Occipital lobe (tissue), 2 donors: ENCODE measurements at regions not wholly inside any gene's neighbourhood (a gene's known extent, or its start where the extent isn't known, plus 50 kb on each side); places are given as distances from the start of the nearest gene placed in this dataset. TPM values are rescaled to one million over a fixed set of nuclear protein-coding genes. Genes with fewer than 3 reads are reported as not detected.
"Not testable (repeated sequence)": the region's sequence is repeated elsewhere in the genome, so short reads cannot be mapped to it uniquely, and the experiment has no call there.

ENCODE experiments used
- DNase-seq: peaks from one replicate; lab custom pipeline; 2025; lab: John Stamatoyannopoulos, UW
- small RNA-seq: library from RNA; depleted of rRNA; stranded (forward); fragments of <200 nt; gene quantifications from one replicate; pipeline ENCODE3, GENCODE V24; 2014

DNA sequence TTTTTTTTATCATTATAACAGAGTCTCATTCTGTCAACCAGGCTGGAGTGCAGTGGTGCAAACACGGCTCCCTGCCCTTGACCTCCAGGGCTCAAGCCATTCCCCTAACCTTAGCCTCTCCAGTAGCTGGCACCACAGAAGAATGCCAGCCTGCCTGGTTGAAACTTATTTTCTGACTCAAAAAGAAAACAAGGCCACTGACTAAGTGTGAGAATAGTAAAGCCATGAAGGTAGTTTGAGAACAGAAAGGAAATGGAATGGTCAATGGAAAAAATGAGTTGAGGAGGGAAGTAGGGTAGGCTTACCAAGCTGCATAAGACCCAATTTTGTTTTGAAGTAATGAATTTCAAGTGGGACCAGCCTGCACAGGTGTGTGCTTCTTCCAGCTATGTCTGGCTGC lies 82.8 kb upstream of the RORB start:
- DNase-seq, result no peak

DNA sequence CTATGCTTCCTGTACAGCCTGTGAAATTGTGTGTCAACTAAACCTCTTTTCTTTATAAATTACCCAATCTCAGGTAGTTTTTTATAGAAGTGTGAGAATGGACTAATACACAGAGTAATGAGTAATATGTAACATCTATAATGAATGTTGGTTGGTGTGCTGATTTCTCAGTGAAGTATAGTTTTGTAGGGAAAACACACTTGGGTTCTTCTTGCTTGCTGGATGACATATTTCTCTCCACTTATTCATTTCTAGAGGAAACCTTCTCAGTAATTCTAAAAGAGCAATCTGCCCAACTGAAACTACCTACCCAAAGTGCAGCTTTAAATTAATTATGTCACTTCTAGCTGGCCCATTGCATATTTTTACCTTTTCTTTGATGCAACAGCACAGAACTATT lies 81.1 kb upstream of the RORB start:
- DNase-seq, result no peak

DNA sequence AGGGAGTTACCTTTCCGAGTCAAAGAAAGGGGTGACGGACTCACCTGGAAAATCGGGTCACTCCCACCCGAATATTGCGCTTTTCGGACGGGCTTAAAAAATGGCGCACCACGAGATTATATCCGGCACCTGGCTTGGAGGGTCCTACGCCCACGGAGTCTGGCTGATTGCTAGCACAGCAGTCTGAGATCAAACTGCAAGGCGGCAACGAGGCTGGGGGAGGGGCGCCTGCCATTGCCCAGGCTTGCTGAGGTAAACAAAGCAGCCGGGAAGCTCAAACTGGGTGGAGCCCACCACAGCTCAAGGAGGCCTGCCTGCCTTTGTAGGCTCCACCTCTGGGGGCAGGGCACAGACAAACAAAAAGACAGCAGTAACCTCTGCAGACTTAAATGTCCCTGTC lies 72.6 kb upstream of the RORB start:
- DNase-seq, result not testable (repeated sequence)

DNA sequence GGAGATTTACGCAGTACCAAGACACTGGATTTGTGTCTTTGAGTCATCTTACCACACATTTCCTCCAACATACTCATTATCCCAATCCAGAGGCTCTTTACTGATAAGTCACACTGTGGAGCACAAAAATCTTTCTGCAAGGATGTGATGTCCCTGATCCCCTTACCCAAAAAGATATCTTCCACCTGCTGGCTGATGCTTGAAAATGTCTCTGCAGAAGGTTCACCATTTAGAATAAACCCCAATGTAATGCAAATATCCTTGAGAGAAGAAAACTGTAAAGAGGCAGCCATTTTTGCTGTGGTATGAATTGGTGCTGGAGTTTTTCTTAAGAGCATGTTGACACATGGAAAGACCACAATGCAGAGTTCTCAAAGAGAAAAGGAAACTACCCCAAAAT lies 65.7 kb upstream of the RORB start:
- no peak for DNase-seq

DNA sequence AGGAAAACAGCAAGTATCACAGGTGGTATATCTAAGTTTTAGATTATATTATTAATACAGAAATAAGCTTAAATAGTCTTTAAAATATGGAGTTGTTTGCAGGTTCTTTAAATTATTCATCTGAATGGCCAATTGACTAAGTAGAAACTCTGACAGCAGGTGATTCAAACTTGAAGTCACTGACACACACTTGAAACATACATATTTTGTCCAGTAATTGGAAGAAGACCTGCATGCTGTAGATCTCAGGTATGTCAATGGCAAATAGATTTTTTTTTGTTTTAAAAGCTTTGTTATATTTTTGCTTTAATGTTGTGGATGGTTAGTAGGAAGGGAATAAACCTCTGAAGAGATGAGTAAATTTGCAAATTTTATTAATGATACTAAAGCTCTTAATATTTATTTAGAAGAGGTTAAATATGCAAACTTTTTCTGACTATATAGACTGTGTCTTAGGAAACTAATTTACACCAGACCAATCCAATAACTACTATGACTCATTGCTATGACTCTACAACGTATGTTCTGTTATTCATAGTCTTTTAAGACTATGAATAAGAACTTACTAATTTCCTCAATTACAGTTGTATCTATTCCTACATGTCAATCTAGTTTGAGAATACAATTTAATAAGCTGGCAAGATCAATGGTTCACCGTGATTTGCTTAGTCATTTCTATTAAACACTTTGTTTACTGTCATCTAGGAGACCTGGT lies 53.9 kb upstream of the RORB start:
- no peak for DNase-seq

DNA sequence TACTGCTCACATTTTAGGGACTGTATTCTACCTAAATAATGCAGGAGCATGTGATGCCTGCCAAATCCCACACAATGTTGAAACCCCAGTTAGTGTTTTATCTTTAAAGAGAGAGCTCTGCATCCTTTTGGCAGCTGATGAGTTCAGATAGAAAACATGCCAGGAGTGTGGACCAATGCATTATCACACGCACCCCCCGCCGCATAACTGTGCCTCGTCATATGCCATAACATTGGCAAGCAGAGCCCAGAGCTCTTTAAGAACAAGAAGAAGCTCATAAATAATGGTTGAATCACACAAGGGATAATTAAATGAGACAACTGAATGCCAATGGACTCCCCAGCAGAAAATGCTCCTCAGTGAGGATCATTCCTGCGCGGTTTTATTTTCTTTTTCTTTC lies 52.8 kb upstream of the RORB start:
- no peak for DNase-seq

Small RNAs in the stretch of these regions (small RNA-seq; reads per million reads assigned to genes)
- not detected for gene RNA5SP286
